K562 (cell line): ENCODE measurements at regions not wholly inside any gene's neighbourhood (a gene's known extent, or its start where the extent isn't known, plus 50 kb on each side); places are given as distances from the start of the nearest gene placed in this dataset.

ENCODE experiments used
- ATAC-seq: fragments of 200-7000 bp; cut with Tn5 transposase; 3 replicates; pipeline ENCODE4 v1.9.1; 2020; ENCODE audit warnings: moderate library complexity
- BruUV-seq: library from RNA; stranded (reverse); fragments of 400-500 nt; replicated peaks from 2 replicates; lab custom pipeline; 2021; lab: Mats Ljungman, UMichigan
- CTCF ChIA-PET: fragments of 300-600 bp; formaldehyde crosslinking; extraction: SDS; loops from one replicate; lab custom pipeline; 2021; ENCODE audit warnings: low intra/inter-chr PET ratio; lab: Yijun Ruan, JAX
- POLR2A ChIA-PET: fragments of 300-600, 350-650 bp; sonication (Branson Sonifier 250); formaldehyde crosslinking; extraction: SDS; loops from one replicate; lab custom pipeline; 2021; ENCODE audit warnings: antibody characterized with exemption, inconsistent platforms; lab: Yijun Ruan, JAX
- DNase-seq, 4 experiments: peaks; one replicate each; pipeline versions ENCODE4 v3.0.0 to v3.0.0-alpha.2; 2011 to 2018; ENCODE audit warnings: low spot score in 3 of 4, mixed read lengths in 3 of 4; ENCODE audit errors: extremely low read depth in 1 of 4
- FAIRE-seq: peaks from 2 replicates; lab custom pipeline; 2011; peaks lifted over from hg19 to GRCh38; lab: Jason Lieb, UNC
- H2AFZ ChIP-seq: 2 replicates; pipeline ENCODE4 v1.6.0; 2011; ENCODE audit warnings: low read depth, low read length, control low read depth, inconsistent platforms
- H3K27ac ChIP-seq: fragments of 200-600 bp; 3 replicates; pipeline ENCODE4 v1.8.0; 2011; ENCODE audit warnings: low read depth, mild to moderate bottlenecking, control low read depth, inconsistent platforms, low read length, moderate library complexity, mixed read lengths; ENCODE audit errors: extremely low read depth
- H3K27me3 ChIP-seq, 2 experiments: fragments of 300-600 bp in 1 of 2; 2 replicates in 1 of 2; 3 replicates in 1 of 2; pipeline versions ENCODE4 v1.6.0 to v1.8.0; 2011; ENCODE audit warnings: inconsistent platforms in 2 of 2, low read length in 2 of 2, mild to moderate bottlenecking in 1 of 2, mixed read lengths in 1 of 2, moderate library complexity in 1 of 2; ENCODE audit not compliant: control insufficient read depth in 2 of 2, insufficient read depth in 2 of 2
- H3K36me3 ChIP-seq: fragments of 300-600 bp; 3 replicates; pipeline ENCODE4 v1.8.0; 2011; ENCODE audit warnings: mild to moderate bottlenecking, low read length, inconsistent platforms; ENCODE audit not compliant: control insufficient read depth, insufficient read depth
- H3K4me1 ChIP-seq, 2 experiments: fragments of 200-600 bp in 1 of 2; replicated peaks in 1 of 2; 2 replicates in 1 of 2; 3 replicates in 1 of 2; pipeline versions ENCODE4 v1.5.1 to v1.8.0; 2011; ENCODE audit warnings: inconsistent platforms in 2 of 2, low read length in 2 of 2, mild to moderate bottlenecking in 1 of 2, mixed read lengths in 1 of 2, moderate library complexity in 1 of 2; ENCODE audit not compliant: control insufficient read depth in 2 of 2, insufficient read depth in 2 of 2
- H3K4me2 ChIP-seq: 2 replicates; pipeline ENCODE4 v1.6.1; 2011; ENCODE audit warnings: low read length, control low read depth, inconsistent platforms, mixed read lengths; ENCODE audit not compliant: insufficient read depth
- H3K4me3 ChIP-seq: fragments of 200-600 bp; sonication (generic), shearing (Covaris generic); 2 replicates; pipeline ENCODE4 v1.5.1; 2016; ENCODE audit warnings: control low read depth, inconsistent platforms
- H3K79me2 ChIP-seq: fragments of 200-600 bp; 3 replicates; pipeline ENCODE4 v1.8.0; 2011; ENCODE audit warnings: low read length, inconsistent platforms; ENCODE audit not compliant: control insufficient read depth, insufficient read depth
- H3K9ac ChIP-seq, 2 experiments: 2 replicates each; pipeline versions ENCODE4 v1.6.0 to v1.6.1; 2011; ENCODE audit warnings: low read depth in 2 of 2, low read length in 2 of 2, control low read depth in 1 of 2, inconsistent platforms in 1 of 2, mild to moderate bottlenecking in 1 of 2, mixed read lengths in 1 of 2; ENCODE audit not compliant: insufficient read depth in 1 of 2
- H3K9me1 ChIP-seq: one replicate; pipeline ENCODE4 v1.6.0; 2011; ENCODE audit warnings: inconsistent platforms, mild to moderate bottlenecking, low read length, moderate library complexity; ENCODE audit not compliant: control insufficient read depth, insufficient read depth
- H3K9me3 ChIP-seq: replicated peaks from 2 replicates; pipeline ENCODE4 v1.5.1; 2011; ENCODE audit warnings: low read depth, low read length, inconsistent platforms; ENCODE audit not compliant: control insufficient read depth, insufficient read depth
- H4K20me1 ChIP-seq: replicated peaks from 2 replicates; pipeline ENCODE4 v1.6.1; 2011; ENCODE audit warnings: low read length, inconsistent platforms, mixed read lengths; ENCODE audit not compliant: control insufficient read depth, insufficient read depth
- ARID3A ChIP-seq: IDR thresholded peaks from 2 replicates; pipeline ENCODE4 v1.6.1; 2012; ENCODE audit warnings: low read depth, low read length, improper control_type of control experiment, borderline replicate concordance
- ATF2 ChIP-seq: sonication (generic); formaldehyde crosslinking; IDR thresholded peaks from 2 replicates; pipeline ENCODE4 v1.8.1; 2022; ENCODE audit warnings: missing genetic modification reagents
- ETV1 ChIP-seq: fragments of 450-650 bp; conservative IDR thresholded peaks from 2 replicates; pipeline ENCODE4 v1.6.1; 2016; ENCODE audit warnings: missing genetic modification characterization, control low read depth, low read depth, missing compliant biosample characterization
- GTF2E2 ChIP-seq: fragments of 200-800 bp; sonication (Bioruptor generic); IDR thresholded peaks from 2 replicates; pipeline ENCODE4 v1.6.1; 2016; ENCODE audit warnings: missing genetic modification characterization, missing compliant biosample characterization
- L3MBTL2 ChIP-seq: fragments of 450-650 bp; IDR thresholded peaks from 2 replicates; pipeline ENCODE4 v1.6.1; 2016; ENCODE audit warnings: mild to moderate bottlenecking, moderate library complexity
- NBN ChIP-seq: fragments of 450-650 bp; IDR thresholded peaks from 2 replicates; pipeline ENCODE4 v1.6.1; 2016; ENCODE audit warnings: low read depth, mild to moderate bottlenecking
- PHF21A ChIP-seq: fragments of 450-650 bp; IDR thresholded peaks from 2 replicates; pipeline ENCODE4 v1.6.1; 2017; ENCODE audit warnings: low read depth, borderline replicate concordance
- RNF2 ChIP-seq: sonication (generic); IDR thresholded peaks from 2 replicates; pipeline ENCODE4 v1.6.1; 2016
- SRF ChIP-seq, 2 experiments: fragments of 250-450, 450-650 bp in 1 of 2; sonication (Bioruptor Pico) in 1 of 2; sonication (generic) in 1 of 2; formaldehyde crosslinking; IDR thresholded peaks; 2 replicates each; pipeline versions ENCODE4 v1.5.0 to v1.5.1; 2020 to 2022; ENCODE audit warnings: mild to moderate bottlenecking in 1 of 2, missing genetic modification reagents in 1 of 2
- TEAD1 ChIP-seq, 2 experiments: fragments of 450-650 bp in 1 of 2; sonication (generic) in 1 of 2; formaldehyde crosslinking; IDR thresholded peaks; 2 replicates each; pipeline versions ENCODE4 v1.4.0 to v1.8.0; 2020 to 2022; ENCODE audit warnings: mild to moderate bottlenecking in 2 of 2, missing genetic modification reagents in 1 of 2
- ZBTB12 ChIP-seq: fragments of 250-450 bp; sonication (Bioruptor Pico); IDR thresholded peaks from 2 replicates; pipeline ENCODE4 v1.4.0; 2020
- ZBTB17 ChIP-seq: fragments of 450-650 bp; formaldehyde crosslinking; IDR thresholded peaks from 2 replicates; pipeline ENCODE4 v1.4.0; 2020; ENCODE audit warnings: mild to moderate bottlenecking
- ZNF280B ChIP-seq: fragments of 250-450 bp; sonication (Bioruptor Pico); IDR thresholded peaks from 2 replicates; pipeline ENCODE4 v1.5.1; 2021; ENCODE audit warnings: mild to moderate bottlenecking
- ZNF398 ChIP-seq: fragments of 250-450 bp; sonication (Bioruptor Pico); IDR thresholded peaks from 2 replicates; pipeline ENCODE4 v1.8.0; 2021; ENCODE audit warnings: moderate library complexity, mild to moderate bottlenecking, inconsistent platforms
- WGBS: fragments of 100-300 bp; shearing (Covaris generic); methylation state at CpG from one replicate; pipeline ENCODE4 v1.1.6; 2016; ENCODE audit warnings: low coverage, mixed read lengths; ENCODE audit not compliant: insufficient coverage; ENCODE audit errors: missing lambda C conversion rate; 5-methylcytosine and 5-hydroxymethylcytosine counted together
- in situ Hi-C: fragments of 300-500 bp; cut with MboI; formaldehyde crosslinking; loops from 4 replicates; pipeline ENCODE4 v1.15.0; 2018; ENCODE audit warnings: inconsistent platforms, mixed read lengths
- intact Hi-C: fragments of 100-400 bp; cut with micrococcal nuclease; formaldehyde crosslinking; loops from 2 replicates; pipeline ENCODE4 v1.14.2; 2022

GRCh38 chr6:14922706-14923460 is 323.0 kb upstream of the JARID2 start:
- ChIA-PET CTCF (no interaction called here), POLR2A (interaction anchor here (0.6 to 1.2 kb wide), 4 partner anchors 10 to 32 kb away, joined by 3 to 5 read pairs (median 4); no protein-coding TSS in a partner anchor)
- Histone ChIP-seq H3K9me1 (no peaks in the 10 kb centered on the region), H3K36me3 (no peaks in the 10 kb centered on the region), H2AFZ (no peak overlapping the region), H3K4me2 (no peak overlapping the region), H3K9me3 (no peaks in the 10 kb centered on the region), H3K4me3 (no peak overlapping the region), H3K27me3 (no peaks in the 10 kb centered on the region), H3K79me2 (no peaks in the 10 kb centered on the region), H3K27ac (no peak overlapping the region), H3K4me1 (peaks cover 4 to 8% of the 10 kb centered on the region in 2 experiments; a peak in 2 of 5 replicates), H3K9ac (no peak overlapping the region), H4K20me1 (no peaks in the 10 kb centered on the region)
- no peak for DNase-seq
- 36% methylated on average over 9 of the region's 9 CpGs for WGBS
- no peak for ATAC-seq
- no TSS peak for BruUV-seq
- intact Hi-C loops (no loop called here), in situ Hi-C loops (no loop called here)
- FAIRE-seq: no peak
- TF ChIP-seq ZNF280B (no peak), PHF21A (no peak), GTF2E2 (tag) (no peak), NBN (no peak), ARID3A (no peak), L3MBTL2 (no peak), ATF2 (CRISPR knock-in tag) (no peak), TEAD1 (CRISPR knock-in tag; IDR thresholded peaks at IDR 0.05) (no peak), SRF (CRISPR knock-in tag; IDR thresholded peaks at IDR 0.05) (no peak), ZNF398 (no peak), ZBTB17 (CRISPR knock-in tag) (no peak), ETV1 (tag) (no peak), RNF2 (no peak), ZBTB12 (no peak)
